GM12865 (cell line): ENCODE measurements at regions not wholly inside any gene's neighbourhood (a gene's known extent, or its start where the extent isn't known, plus 50 kb on each side); places are given as distances from the start of the nearest gene placed in this dataset.

Experiments
- DNase-seq: peaks from one replicate; pipeline ENCODE4 v3.0.0; 2010; ENCODE audit warnings: low read depth
- H3K4me3 ChIP-seq: 2 replicates; pipeline ENCODE4 v1.5.1; 2011; ENCODE audit warnings: mild to moderate bottlenecking, low read depth, low read length, control low read depth
- TF ChIP-seq, protein P1 (sequence below): IDR thresholded peaks from 2 replicates; pipeline ENCODE4 v1.5.1; 2011; ENCODE audit warnings: low read length, control low read depth, low read depth, inconsistent platforms; ENCODE audit not compliant: insufficient read depth; ENCODE audit errors: missing control alignments

DNA sequence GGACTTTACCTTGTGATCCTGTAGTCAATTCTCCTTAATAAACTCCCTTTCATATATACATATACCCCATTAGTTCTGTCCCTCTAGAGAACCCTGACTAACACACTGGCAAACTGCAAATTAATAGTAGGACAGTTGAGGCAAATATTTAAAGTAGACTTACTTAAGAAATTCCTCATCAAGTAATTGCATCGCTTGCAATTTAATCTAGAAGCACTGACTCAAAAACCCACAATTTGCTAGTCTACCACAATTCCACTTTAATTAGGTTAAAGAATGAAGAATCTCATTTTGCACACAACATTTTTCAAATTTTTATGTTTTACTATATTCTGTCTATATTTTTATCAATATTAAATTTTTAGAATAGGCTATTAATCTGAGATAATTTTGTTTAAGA is 188.1 kb downstream of the PLOD2 start:
- TF ChIP-seq, protein P1, sequence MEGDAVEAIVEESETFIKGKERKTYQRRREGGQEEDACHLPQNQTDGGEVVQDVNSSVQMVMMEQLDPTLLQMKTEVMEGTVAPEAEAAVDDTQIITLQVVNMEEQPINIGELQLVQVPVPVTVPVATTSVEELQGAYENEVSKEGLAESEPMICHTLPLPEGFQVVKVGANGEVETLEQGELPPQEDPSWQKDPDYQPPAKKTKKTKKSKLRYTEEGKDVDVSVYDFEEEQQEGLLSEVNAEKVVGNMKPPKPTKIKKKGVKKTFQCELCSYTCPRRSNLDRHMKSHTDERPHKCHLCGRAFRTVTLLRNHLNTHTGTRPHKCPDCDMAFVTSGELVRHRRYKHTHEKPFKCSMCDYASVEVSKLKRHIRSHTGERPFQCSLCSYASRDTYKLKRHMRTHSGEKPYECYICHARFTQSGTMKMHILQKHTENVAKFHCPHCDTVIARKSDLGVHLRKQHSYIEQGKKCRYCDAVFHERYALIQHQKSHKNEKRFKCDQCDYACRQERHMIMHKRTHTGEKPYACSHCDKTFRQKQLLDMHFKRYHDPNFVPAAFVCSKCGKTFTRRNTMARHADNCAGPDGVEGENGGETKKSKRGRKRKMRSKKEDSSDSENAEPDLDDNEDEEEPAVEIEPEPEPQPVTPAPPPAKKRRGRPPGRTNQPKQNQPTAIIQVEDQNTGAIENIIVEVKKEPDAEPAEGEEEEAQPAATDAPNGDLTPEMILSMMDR = no peak
- DNase-seq = no peak

DNA sequence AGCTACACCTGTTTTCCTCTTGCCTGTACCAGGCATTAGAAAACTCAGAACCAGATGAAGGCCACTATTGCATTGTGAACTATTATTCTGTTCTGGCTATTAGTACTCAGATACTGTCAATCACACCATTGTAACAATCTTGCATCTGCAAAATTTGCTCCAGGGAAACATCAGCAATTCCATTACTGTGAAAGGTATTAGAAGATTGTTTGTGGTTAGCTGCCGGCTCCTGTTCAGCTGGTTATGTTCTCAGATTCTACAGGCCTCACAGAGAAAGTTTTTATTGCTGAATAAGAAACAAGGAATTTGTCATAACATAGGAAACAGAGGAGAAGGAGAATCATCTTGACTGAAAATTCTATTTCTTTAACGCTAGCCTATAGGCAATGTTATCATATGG is 179.9 kb downstream of the PLOD2 start:
- no peak for DNase-seq
- H3K4me3 ChIP-seq = no peak overlapping the region
- TF ChIP-seq, protein P1 = no peak

More for the DNA sequence above, 188.1 kb downstream of the PLOD2 start:
- H3K4me3 ChIP-seq = no peak overlapping the region

DNA sequence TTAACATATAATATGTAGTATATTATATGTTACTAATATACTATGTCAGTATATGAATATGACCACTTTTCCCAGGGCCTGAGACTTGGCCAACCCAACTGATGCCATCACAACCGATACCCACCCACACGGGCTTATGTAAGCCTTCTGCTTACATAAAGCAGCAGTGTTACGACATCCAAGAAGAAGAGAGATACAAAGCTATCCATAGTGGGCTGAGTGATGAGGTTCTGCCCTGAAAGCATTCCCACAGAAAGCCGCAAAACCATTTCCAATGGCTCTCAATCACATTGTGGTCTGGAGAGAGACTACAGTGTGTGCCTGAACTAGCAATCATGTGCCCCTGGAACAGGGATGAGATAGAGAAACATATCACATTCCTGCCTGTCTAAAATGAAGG is 177.9 kb downstream of the PLOD2 start:
- TF ChIP-seq, protein P1 = no peak
- no peak overlapping the region for H3K4me3 ChIP-seq
- DNase-seq = no peak
